ENCODE measurements at regions not wholly inside any gene's neighbourhood (a gene's known extent, or its start where the extent isn't known, plus 50 kb on each side); places are given as distances from the start of the nearest gene placed in this dataset.

DNA sequence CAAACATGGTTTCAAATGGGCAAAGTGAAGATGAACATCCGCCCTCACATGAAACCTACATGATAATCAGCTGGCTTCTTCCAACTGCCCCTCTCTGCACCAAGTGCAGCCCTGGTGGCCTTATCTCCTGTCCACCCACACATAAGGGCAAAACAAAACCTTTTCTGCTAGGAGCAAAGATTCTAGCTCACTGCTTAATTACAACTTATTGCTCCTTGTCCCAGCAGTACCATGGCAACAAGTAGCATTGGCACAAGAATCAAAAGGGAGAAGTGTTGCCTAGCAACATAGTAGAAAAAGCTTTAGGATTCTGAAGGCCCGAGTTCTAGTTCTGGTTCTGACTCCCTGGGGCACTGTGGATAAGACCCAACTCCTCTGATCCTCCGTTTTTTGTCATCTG lies 68.7 kb upstream of the BMAL1 start:
- TF ChIP-seq, protein P1, sequence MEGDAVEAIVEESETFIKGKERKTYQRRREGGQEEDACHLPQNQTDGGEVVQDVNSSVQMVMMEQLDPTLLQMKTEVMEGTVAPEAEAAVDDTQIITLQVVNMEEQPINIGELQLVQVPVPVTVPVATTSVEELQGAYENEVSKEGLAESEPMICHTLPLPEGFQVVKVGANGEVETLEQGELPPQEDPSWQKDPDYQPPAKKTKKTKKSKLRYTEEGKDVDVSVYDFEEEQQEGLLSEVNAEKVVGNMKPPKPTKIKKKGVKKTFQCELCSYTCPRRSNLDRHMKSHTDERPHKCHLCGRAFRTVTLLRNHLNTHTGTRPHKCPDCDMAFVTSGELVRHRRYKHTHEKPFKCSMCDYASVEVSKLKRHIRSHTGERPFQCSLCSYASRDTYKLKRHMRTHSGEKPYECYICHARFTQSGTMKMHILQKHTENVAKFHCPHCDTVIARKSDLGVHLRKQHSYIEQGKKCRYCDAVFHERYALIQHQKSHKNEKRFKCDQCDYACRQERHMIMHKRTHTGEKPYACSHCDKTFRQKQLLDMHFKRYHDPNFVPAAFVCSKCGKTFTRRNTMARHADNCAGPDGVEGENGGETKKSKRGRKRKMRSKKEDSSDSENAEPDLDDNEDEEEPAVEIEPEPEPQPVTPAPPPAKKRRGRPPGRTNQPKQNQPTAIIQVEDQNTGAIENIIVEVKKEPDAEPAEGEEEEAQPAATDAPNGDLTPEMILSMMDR (IDR thresholded peaks at IDR 0.05): no peak
- no peak for TF ChIP-seq POLR2A (IDR thresholded peaks at IDR 0.05)

All from prostate gland (tissue), 2 donors.